Kidney (tissue), 13 donors: ENCODE measurements at regions not wholly inside any gene's neighbourhood (a gene's known extent, or its start where the extent isn't known, plus 50 kb on each side); places are given as distances from the start of the nearest gene placed in this dataset.

Experiments
- DNase-seq, 5 donors: peaks; one replicate each; pipeline ENCODE4 v3.0.0-alpha.2; 2013 to 2020
- FAIRE-seq: peaks from 2 replicates; lab custom pipeline; 2012; peaks lifted over from hg19 to GRCh38; lab: Jason Lieb, UNC
- H3K27ac ChIP-seq, 2 donors: one replicate each; pipeline ENCODE4 v1.7.0; 2013; ENCODE audit warnings: low read depth in 2 of 2, low read length in 2 of 2, inconsistent platforms in 1 of 2
- H3K27me3 ChIP-seq: one replicate; pipeline ENCODE4 v1.7.1; 2013; ENCODE audit warnings: low read length, inconsistent platforms; ENCODE audit not compliant: control insufficient read depth, insufficient read depth
- H3K36me3 ChIP-seq, 3 donors: one replicate each; pipeline versions ENCODE4 v1.7.0 to v1.7.1; 2013; ENCODE audit warnings: low read length in 3 of 3, control low read depth in 1 of 3, inconsistent platforms in 1 of 3; ENCODE audit not compliant: insufficient read depth in 3 of 3, control insufficient read depth in 2 of 3
- H3K4me1 ChIP-seq, 3 donors: one replicate each; pipeline versions ENCODE4 v1.7.0 to v1.7.1; 2013; ENCODE audit warnings: low read length in 3 of 3, inconsistent platforms in 1 of 3, low read depth in 1 of 3; ENCODE audit not compliant: control insufficient read depth in 2 of 3, insufficient read depth in 2 of 3
- H3K4me3 ChIP-seq, 3 donors: one replicate each; pipeline versions ENCODE4 v1.7.0 to v1.8.1; 2013; ENCODE audit warnings: low read length in 3 of 3, control low read depth in 1 of 3, inconsistent platforms in 1 of 3
- H3K9ac ChIP-seq, 3 donors: one replicate each; pipeline versions ENCODE4 v1.7.0 to v1.7.1; 2013; ENCODE audit warnings: low read length in 3 of 3, control low read depth in 1 of 3, inconsistent platforms in 1 of 3
- H3K9me3 ChIP-seq, 3 donors: one replicate each; pipeline versions ENCODE4 v1.7.0 to v1.7.1; 2013; ENCODE audit warnings: low read length in 3 of 3, control low read depth in 1 of 3, inconsistent platforms in 1 of 3; ENCODE audit not compliant: control insufficient read depth in 2 of 3, insufficient read depth in 1 of 3
- intact Hi-C: fragments of 100-400 bp; cut with DNase I; formaldehyde crosslinking; loops from one replicate; pipeline ENCODE4 v1.11.1; 2022
- TF ChIP-seq, protein P1 (sequence below): IDR thresholded peaks from 3 replicates; pipeline ENCODE4 v1.5.1; 2012; ENCODE audit warnings: mild to moderate bottlenecking, moderate library complexity, borderline replicate concordance; ENCODE audit not compliant: insufficient read depth; ENCODE audit errors: extremely low read depth
- donor health status: control.
- donor health status: control.
- donor health status: control.
- donor health status: control.
- donor health status: control.
- donor health status: DM: yes; HTN: yes; CAD: no.
- donor health status: Normal renal cell carcinoma (clear cell type).

DNA sequence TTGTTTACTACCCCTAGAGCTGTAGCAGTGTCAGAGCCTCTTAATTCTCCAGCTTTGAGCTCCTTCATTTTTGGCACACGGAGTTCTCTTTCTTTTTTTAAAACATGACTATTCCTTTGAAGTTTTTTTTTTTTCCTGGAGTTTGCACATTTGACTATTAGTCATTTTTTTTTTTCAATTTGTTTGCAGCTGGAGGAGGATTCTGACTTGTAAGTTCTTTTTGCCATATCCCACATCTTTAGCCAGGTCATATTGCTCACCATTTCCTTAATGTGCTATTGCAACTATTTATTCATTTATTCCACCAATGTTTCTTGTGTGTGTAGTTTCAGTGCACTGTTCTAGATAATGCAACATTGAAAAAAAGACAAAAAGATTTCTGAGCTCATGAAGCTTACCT is 166.3 kb upstream of the ARHGAP20 start:
- Histone ChIP-seq H3K36me3 (no peaks in the 10 kb centered on the region), H3K27me3 (no peaks in the 10 kb centered on the region), H3K9ac (no peak overlapping the region), H3K9me3 (no peaks in the 10 kb centered on the region), H3K27ac (no peak overlapping the region), H3K4me3 (no peak overlapping the region), H3K4me1 (no peaks in the 10 kb centered on the region)
- no peak for FAIRE-seq
- TF ChIP-seq, protein P1, sequence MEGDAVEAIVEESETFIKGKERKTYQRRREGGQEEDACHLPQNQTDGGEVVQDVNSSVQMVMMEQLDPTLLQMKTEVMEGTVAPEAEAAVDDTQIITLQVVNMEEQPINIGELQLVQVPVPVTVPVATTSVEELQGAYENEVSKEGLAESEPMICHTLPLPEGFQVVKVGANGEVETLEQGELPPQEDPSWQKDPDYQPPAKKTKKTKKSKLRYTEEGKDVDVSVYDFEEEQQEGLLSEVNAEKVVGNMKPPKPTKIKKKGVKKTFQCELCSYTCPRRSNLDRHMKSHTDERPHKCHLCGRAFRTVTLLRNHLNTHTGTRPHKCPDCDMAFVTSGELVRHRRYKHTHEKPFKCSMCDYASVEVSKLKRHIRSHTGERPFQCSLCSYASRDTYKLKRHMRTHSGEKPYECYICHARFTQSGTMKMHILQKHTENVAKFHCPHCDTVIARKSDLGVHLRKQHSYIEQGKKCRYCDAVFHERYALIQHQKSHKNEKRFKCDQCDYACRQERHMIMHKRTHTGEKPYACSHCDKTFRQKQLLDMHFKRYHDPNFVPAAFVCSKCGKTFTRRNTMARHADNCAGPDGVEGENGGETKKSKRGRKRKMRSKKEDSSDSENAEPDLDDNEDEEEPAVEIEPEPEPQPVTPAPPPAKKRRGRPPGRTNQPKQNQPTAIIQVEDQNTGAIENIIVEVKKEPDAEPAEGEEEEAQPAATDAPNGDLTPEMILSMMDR, result no peak
- intact Hi-C loops, result no loop called here
- no peak for DNase-seq

DNA sequence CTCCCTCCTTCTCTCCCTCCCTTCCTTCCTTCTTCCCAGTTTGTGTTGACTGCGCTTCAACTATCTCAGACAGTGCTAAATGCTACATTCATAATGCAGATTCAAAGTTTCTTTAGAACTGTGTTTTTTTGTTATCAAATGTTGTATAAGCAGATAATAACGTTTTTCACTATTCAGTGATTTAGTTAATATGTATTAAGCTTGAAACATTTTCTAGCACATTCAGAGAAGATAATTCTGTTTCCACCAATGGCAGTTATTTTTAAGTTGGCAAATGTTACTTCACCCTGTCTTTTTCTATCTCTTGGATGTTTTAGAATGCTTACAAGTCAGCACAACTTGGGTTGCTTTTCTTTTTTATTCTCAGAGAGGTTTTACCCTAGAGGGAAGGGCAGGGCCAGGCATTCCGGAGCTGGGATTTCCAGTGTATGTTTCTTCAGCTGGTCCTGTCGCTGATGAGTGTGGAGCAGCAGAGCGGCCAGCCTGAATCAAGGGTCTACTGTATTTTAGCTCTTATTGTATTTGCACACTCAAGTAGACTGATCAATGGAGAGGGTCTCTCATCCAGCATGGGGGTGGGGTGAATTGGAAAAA is 162.3 kb upstream of the ARHGAP20 start:
- no peak overlapping the region for H3K4me3 ChIP-seq
- H3K9me3 ChIP-seq, result no peaks in the 10 kb centered on the region
- H3K36me3 ChIP-seq, result no peaks in the 10 kb centered on the region
- DNase-seq (no peak), FAIRE-seq (no peak)
- no peaks in the 10 kb centered on the region for H3K4me1 ChIP-seq
- H3K27ac ChIP-seq, result no peak overlapping the region
- TF ChIP-seq, protein P1, result no peak
- H3K27me3 ChIP-seq, result no peaks in the 10 kb centered on the region
- no peak overlapping the region for H3K9ac ChIP-seq
- intact Hi-C loops, result no loop called here

DNA sequence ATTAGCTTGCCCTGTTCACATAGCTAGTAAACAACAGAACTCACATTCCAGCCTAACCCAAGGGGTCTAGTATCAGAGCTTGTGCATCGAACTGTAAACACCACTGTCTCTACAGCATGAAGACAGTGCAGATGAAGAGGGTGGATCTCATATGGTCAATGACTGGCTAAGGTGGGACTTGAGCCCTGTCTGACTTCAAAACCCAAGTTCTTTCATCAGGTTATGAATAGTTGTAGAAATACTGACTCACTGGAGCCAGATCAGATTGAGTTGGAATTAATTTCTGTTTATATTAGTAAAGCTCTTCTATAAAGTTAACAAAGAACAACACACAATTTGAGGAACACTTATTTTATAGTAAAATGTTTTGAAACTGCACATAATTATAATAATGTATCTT is 161.7 kb upstream of the ARHGAP20 start:
- DNase-seq (no peak), FAIRE-seq (no peak)
- Histone ChIP-seq H3K27me3 (no peaks in the 10 kb centered on the region), H3K36me3 (no peaks in the 10 kb centered on the region), H3K4me3 (no peak overlapping the region), H3K4me1 (no peaks in the 10 kb centered on the region), H3K9ac (no peak overlapping the region), H3K27ac (no peak overlapping the region), H3K9me3 (no peaks in the 10 kb centered on the region)
- intact Hi-C loops, result no loop called here
- TF ChIP-seq, protein P1, result no peak

DNA sequence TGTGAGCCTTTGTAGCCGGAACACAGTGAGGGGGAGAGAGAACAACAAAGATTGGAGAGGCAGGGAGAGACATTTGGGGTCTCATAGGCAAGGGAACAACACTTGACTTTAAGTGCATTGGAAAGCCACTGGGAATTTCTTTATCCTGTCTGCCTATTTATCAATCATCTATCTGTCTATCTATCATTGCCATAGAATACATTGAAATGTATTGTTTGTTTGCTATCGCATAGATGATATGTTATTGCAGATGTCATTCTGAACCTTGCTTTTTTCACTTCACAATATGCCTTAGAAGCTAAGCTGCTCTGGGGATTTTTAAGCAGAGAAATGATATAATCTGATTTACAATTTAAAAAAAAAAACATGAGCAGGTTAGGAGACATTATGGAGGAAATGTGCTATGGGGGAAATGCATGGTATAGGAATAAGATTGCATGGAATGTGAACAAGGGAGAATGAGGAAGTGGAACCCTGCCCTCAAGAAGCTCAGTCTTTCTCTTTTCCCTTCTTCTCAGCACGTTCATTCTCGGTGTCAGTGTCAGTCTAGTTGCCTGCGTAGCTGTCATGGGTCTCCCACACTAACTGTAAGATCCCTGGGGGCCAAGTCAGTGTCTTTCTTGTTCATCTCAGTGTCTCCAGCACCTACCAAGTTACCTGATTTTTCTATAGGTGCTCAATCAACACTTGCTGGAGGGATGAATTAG is 158.7 kb upstream of the ARHGAP20 start:
- TF ChIP-seq, protein P1, result no peak
- FAIRE-seq (no peak), DNase-seq (no peak)
- Histone ChIP-seq H3K9me3 (no peaks in the 10 kb centered on the region), H3K9ac (no peak overlapping the region), H3K4me3 (no peak overlapping the region), H3K4me1 (no peaks in the 10 kb centered on the region), H3K36me3 (no peaks in the 10 kb centered on the region), H3K27ac (no peak overlapping the region), H3K27me3 (no peaks in the 10 kb centered on the region)
- intact Hi-C loops, result no loop called here
